Thyroid gland (tissue), 4 donors: ENCODE measurements at regions not wholly inside any gene's neighbourhood (a gene's known extent, or its start where the extent isn't known, plus 50 kb on each side); places are given as distances from the start of the nearest gene placed in this dataset.

Experiments
- POLR2A ChIP-seq, 2 donors: fragments of 450-650 bp; IDR thresholded peaks; one replicate each; pipeline ENCODE4 v1.6.1; 2017; ENCODE audit warnings: antibody characterized with exemption in 2 of 2, mild to moderate bottlenecking in 2 of 2, moderate library complexity in 1 of 2
- TF ChIP-seq, protein P1 (sequence below), 6 experiments: fragments of 200-600 bp in 3 of 6; fragments of 450-650 bp in 3 of 6; sonication (generic) in 3 of 6; IDR thresholded peaks; one replicate each; pipeline ENCODE4 v1.5.1; 2016 to 2019; ENCODE audit warnings: antibody characterized with exemption in 6 of 6, mild to moderate bottlenecking in 2 of 6, inconsistent platforms in 1 of 6, moderate library complexity in 1 of 6

DNA sequence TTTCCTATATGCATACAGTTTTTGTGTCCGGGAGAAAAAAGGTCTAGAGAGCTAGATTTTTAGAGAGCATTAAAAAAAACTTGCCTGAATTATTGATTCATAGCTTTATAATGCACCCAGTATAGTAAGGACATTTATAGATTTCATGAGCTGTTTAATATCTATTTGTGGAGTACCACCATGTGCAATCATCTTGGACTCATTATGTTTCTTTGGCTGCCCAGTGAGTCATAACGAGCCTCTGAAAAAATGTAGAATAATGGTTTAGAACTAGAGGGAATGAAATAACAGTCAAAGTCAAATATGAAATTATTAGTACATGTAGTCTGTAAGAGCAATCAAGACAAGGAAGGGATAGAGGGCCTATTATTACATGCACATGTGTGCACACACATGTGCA, 350.0 kb downstream of the CD83 start:
- TF ChIP-seq, protein P1, sequence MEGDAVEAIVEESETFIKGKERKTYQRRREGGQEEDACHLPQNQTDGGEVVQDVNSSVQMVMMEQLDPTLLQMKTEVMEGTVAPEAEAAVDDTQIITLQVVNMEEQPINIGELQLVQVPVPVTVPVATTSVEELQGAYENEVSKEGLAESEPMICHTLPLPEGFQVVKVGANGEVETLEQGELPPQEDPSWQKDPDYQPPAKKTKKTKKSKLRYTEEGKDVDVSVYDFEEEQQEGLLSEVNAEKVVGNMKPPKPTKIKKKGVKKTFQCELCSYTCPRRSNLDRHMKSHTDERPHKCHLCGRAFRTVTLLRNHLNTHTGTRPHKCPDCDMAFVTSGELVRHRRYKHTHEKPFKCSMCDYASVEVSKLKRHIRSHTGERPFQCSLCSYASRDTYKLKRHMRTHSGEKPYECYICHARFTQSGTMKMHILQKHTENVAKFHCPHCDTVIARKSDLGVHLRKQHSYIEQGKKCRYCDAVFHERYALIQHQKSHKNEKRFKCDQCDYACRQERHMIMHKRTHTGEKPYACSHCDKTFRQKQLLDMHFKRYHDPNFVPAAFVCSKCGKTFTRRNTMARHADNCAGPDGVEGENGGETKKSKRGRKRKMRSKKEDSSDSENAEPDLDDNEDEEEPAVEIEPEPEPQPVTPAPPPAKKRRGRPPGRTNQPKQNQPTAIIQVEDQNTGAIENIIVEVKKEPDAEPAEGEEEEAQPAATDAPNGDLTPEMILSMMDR (IDR thresholded peaks at IDR 0.05): no peak
- TF ChIP-seq POLR2A (IDR thresholded peaks at IDR 0.05): no peak
